HG03280 (cell line): ENCODE measurements at regions not wholly inside any gene's neighbourhood (a gene's known extent, or its start where the extent isn't known, plus 50 kb on each side); places are given as distances from the start of the nearest gene placed in this dataset.
"Not testable (repeated sequence)": the region's sequence is repeated elsewhere in the genome, so short reads cannot be mapped to it uniquely, and the experiment has no call there.

ENCODE experiments used
- ATAC-seq: cut with Tn5 transposase; IDR thresholded peaks from one replicate; pipeline ENCODE4 v1.9.1; 2021; ENCODE audit warnings: mild to moderate bottlenecking, moderate library complexity; ENCODE audit not compliant: unreplicated experiment

- ATAC-seq, result no peak
Measured at GRCh38 chr1:47522935-47523834, 85.3 kb downstream of the FOXD2 start.

GRCh38 chr1:47523835-47524215 lies 86.0 kb downstream of the FOXD2 start:
- ATAC-seq, result no peak

- ATAC-seq, result no peak
Measured at GRCh38 chr1:47524272-47524671, 86.4 kb downstream of the FOXD2 start.

- no peak for ATAC-seq
Measured at GRCh38 chr1:47527653-47528272, 89.9 kb downstream of the FOXD2 start.

GRCh38 chr1:47529520-47530098 lies 91.8 kb downstream of the FOXD2 start:
- ATAC-seq, result no peak

GRCh38 chr1:47532921-47533792 lies 95.3 kb downstream of the FOXD2 start:
- ATAC-seq, result no peak

- no peak for ATAC-seq
Measured at GRCh38 chr1:47533793-47534328, 96.0 kb downstream of the FOXD2 start.

- no peak for ATAC-seq
Measured at GRCh38 chr1:47534436-47534835, 96.6 kb downstream of the FOXD2 start.

- ATAC-seq, result no peak
Measured at GRCh38 chr1:47536646-47537118, 98.8 kb downstream of the FOXD2 start.

GRCh38 chr1:47537268-47537667 lies 99.4 kb downstream of the FOXD2 start:
- ATAC-seq, result no peak

GRCh38 chr1:47537966-47538365 lies 100.1 kb downstream of the FOXD2 start:
- ATAC-seq, result no peak

- ATAC-seq, result not testable (repeated sequence)
Measured at GRCh38 chr1:47538530-47538929, 100.7 kb downstream of the FOXD2 start.

- ATAC-seq, result not testable (repeated sequence)
Measured at GRCh38 chr1:47541705-47542104, 103.9 kb downstream of the FOXD2 start.

- ATAC-seq, result not testable (repeated sequence)
Measured at GRCh38 chr1:47543089-47543488, 105.2 kb downstream of the FOXD2 start.

GRCh38 chr1:47545912-47546483 lies 108.2 kb downstream of the FOXD2 start:
- ATAC-seq, result no peak

GRCh38 chr1:47547753-47548573 lies 110.1 kb downstream of the FOXD2 start:
- no peak for ATAC-seq

- no peak for ATAC-seq
Measured at GRCh38 chr1:47548637-47549036, 110.8 kb downstream of the FOXD2 start.

- ATAC-seq, result no peak
Measured at GRCh38 chr1:47549532-47549931, 111.7 kb downstream of the FOXD2 start.

- no peak for ATAC-seq
Measured at GRCh38 chr1:47550929-47551328, 113.1 kb downstream of the FOXD2 start.
